Caco-2 (cell line): ENCODE measurements at regions not wholly inside any gene's neighbourhood (a gene's known extent, or its start where the extent isn't known, plus 50 kb on each side); places are given as distances from the start of the nearest gene placed in this dataset.

Source experiments
- BruUV-seq: library from RNA; stranded (reverse); fragments of 400-500 nt; replicated peaks from 2 replicates; lab custom pipeline; 2021; lab: Mats Ljungman, UMichigan
- CTCF ChIA-PET: fragments of 300-600 bp; sonication (Branson Sonifier 250); formaldehyde crosslinking; loops from one replicate; lab custom pipeline; 2022; ENCODE audit warnings: antibody characterized with exemption; lab: Charles Lee
- POLR2A ChIA-PET: fragments of 300-600 bp; sonication (Branson Sonifier 250); formaldehyde crosslinking; loops from one replicate; lab custom pipeline; 2022; ENCODE audit warnings: antibody characterized with exemption; lab: Charles Lee
- DNase-seq, 2 experiments: peaks; one replicate each; pipeline versions ENCODE4 v3.0.0 to v3.0.0-alpha.2; 2020 to 2022
- H3K27me3 ChIP-seq: replicated peaks from 2 replicates; pipeline ENCODE4 v1.6.0; 2011; ENCODE audit warnings: low read length; ENCODE audit not compliant: control insufficient read depth, insufficient read depth
- H3K36me3 ChIP-seq: 2 replicates; pipeline ENCODE4 v1.5.1; 2011; ENCODE audit warnings: low read length; ENCODE audit not compliant: control insufficient read depth, insufficient read depth
- H3K4me1 ChIP-seq: fragments of 250-450 bp; sonication (Bioruptor Pico); 2 replicates; pipeline ENCODE4 v1.5.1; 2020; ENCODE audit warnings: mild to moderate bottlenecking
- H3K4me3 ChIP-seq: 2 replicates; pipeline ENCODE4 v1.5.1; 2011; ENCODE audit warnings: low read depth, mild to moderate bottlenecking, control low read depth, low read length
- H3K9me3 ChIP-seq: fragments of 250-450 bp; sonication (Bioruptor Pico); 2 replicates; pipeline ENCODE4 v1.5.1; 2020; ENCODE audit warnings: mild to moderate bottlenecking, moderate library complexity
- H3K27ac Mint-ChIP-seq: one replicate; pipeline ENCODE4 v1.8.0; 2022; ENCODE audit warnings: mixed read lengths; ENCODE audit not compliant: unreplicated experiment
- H3K27me3 Mint-ChIP-seq: one replicate; pipeline ENCODE4 v1.8.0; 2022; ENCODE audit warnings: mixed read lengths; ENCODE audit not compliant: insufficient read depth, unreplicated experiment
- H3K36me3 Mint-ChIP-seq: one replicate; pipeline ENCODE4 v1.8.0; 2022; ENCODE audit warnings: mild to moderate bottlenecking, mixed read lengths; ENCODE audit not compliant: insufficient read depth, unreplicated experiment
- H3K4me1 Mint-ChIP-seq: one replicate; pipeline ENCODE4 v1.8.0; 2022; ENCODE audit warnings: low read depth, mixed read lengths; ENCODE audit not compliant: unreplicated experiment
- H3K4me3 Mint-ChIP-seq: one replicate; pipeline ENCODE4 v1.8.0; 2022; ENCODE audit warnings: mild to moderate bottlenecking, moderate library complexity, mixed read lengths; ENCODE audit not compliant: unreplicated experiment
- H3K9me3 Mint-ChIP-seq: one replicate; pipeline ENCODE4 v1.8.0; 2022; ENCODE audit warnings: mixed read lengths; ENCODE audit not compliant: unreplicated experiment
- intact Hi-C: fragments of 100-400 bp; cut with micrococcal nuclease; formaldehyde crosslinking; loops from one replicate; pipeline ENCODE4 v1.10.0; 2022; ENCODE audit not compliant: unreplicated experiment
- TF ChIP-seq, protein P1 (sequence below), 2 experiments: fragments of 200-600 bp in 1 of 2; IDR thresholded peaks; 1 replicate in 1 of 2; 2 replicates in 1 of 2; pipeline versions ENCODE4 v1.5.1 to v1.8.0; 2011 to 2022; ENCODE audit warnings: antibody characterized with exemption in 1 of 2, control low read depth in 1 of 2, inconsistent platforms in 1 of 2, low read depth in 1 of 2, low read length in 1 of 2, mild to moderate bottlenecking in 1 of 2, moderate library complexity in 1 of 2; ENCODE audit not compliant: insufficient read depth in 1 of 2, severe bottlenecking in 1 of 2, unreplicated experiment in 1 of 2

DNA sequence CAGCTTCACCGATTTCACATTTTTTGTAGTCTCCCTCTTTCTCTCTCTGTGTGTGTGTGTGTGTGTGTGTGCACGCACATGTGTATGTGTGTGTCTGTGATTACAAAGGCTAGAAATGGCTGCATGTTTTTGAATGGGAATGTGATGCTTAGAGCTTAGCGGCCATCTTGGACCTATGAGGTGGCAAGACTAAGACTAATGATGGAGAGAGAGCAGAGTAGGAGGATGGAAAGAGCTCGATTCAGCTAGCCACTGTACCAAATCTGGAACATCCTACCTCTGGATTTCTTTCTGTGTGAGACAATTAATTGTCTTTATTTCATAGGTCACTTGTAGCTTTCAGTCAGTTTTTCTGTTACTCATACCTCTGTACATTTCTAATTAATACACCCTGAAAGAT, 205.1 kb downstream of the PCSK1 start:
- Histone ChIP-seq H3K9me3 (peaks cover 15% of the 10 kb centered on the region; the same call in 1 of the 2 replicates), H3K4me1 (peaks cover 9% of the 10 kb centered on the region; the same call in 1 of the 2 replicates), H3K4me3 (no peak overlapping the region), H3K27me3 (no peaks in the 10 kb centered on the region), H3K36me3 (no peaks in the 10 kb centered on the region)
- ChIA-PET POLR2A (no interaction called here), CTCF (no interaction called here)
- H3K4me3 Mint-ChIP-seq, result no peak overlapping the region
- DNase-seq, result no peak
- H3K9me3 Mint-ChIP-seq, result peaks cover 20% of the 10 kb centered on the region
- no peaks in the 10 kb centered on the region for H3K36me3 Mint-ChIP-seq
- peaks cover 13% of the 10 kb centered on the region for H3K4me1 Mint-ChIP-seq
- no peak overlapping the region for H3K27ac Mint-ChIP-seq
- intact Hi-C loops, result no loop called here
- no TSS peak for BruUV-seq
- H3K27me3 Mint-ChIP-seq, result no peaks in the 10 kb centered on the region
- TF ChIP-seq, protein P1, sequence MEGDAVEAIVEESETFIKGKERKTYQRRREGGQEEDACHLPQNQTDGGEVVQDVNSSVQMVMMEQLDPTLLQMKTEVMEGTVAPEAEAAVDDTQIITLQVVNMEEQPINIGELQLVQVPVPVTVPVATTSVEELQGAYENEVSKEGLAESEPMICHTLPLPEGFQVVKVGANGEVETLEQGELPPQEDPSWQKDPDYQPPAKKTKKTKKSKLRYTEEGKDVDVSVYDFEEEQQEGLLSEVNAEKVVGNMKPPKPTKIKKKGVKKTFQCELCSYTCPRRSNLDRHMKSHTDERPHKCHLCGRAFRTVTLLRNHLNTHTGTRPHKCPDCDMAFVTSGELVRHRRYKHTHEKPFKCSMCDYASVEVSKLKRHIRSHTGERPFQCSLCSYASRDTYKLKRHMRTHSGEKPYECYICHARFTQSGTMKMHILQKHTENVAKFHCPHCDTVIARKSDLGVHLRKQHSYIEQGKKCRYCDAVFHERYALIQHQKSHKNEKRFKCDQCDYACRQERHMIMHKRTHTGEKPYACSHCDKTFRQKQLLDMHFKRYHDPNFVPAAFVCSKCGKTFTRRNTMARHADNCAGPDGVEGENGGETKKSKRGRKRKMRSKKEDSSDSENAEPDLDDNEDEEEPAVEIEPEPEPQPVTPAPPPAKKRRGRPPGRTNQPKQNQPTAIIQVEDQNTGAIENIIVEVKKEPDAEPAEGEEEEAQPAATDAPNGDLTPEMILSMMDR (IDR thresholded peaks at IDR 0.05; ENCODE audit: insufficient read depth in 1 of 2, low read depth in 1 of 2, low read length in 1 of 2, severe bottlenecking in 1 of 2, unreplicated experiment in 1 of 2), result no peak

DNA sequence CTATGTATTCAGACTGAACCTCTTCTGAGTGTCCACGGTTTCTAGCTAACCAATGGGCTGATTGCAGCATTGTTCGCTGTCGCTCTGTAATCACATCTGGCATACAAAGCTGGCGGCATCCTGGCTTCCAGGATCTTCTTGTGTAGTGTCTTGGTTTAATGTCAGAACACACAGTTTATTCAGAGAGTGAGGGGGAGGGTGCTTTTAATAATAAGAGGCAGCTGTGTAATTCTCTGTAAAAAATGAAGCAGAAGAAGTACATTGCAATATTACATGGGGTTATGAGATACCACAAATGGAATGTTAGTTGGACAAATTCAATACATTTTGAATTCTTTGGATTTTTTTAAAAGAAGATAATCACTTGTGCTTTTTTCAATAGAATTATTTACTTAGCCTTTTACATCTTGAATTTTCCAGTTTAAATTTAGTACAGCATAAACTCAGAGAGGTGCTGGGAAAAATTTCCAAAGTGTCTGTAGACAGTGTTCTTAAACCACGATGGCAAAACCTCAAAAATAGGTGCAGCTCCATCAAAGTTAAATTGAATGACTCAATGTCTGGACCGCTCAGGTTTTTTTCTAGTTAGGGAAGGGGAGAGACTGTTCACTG, 206.0 kb downstream of the PCSK1 start:
- Histone ChIP-seq H3K4me1 (peaks cover 9% of the 10 kb centered on the region; the same call in 1 of the 2 replicates), H3K4me3 (no peak overlapping the region), H3K27me3 (no peaks in the 10 kb centered on the region), H3K36me3 (no peaks in the 10 kb centered on the region), H3K9me3 (peaks cover 6% of the 10 kb centered on the region; the same call in 1 of the 2 replicates)
- no peak for DNase-seq
- intact Hi-C loops, result no loop called here
- H3K27ac Mint-ChIP-seq, result peak overlapping the region; percentile 30
- no peaks in the 10 kb centered on the region for H3K27me3 Mint-ChIP-seq
- TF ChIP-seq, protein P1 (IDR thresholded peaks at IDR 0.05; ENCODE audit: insufficient read depth in 1 of 2, low read depth in 1 of 2, low read length in 1 of 2, severe bottlenecking in 1 of 2, unreplicated experiment in 1 of 2), result no peak
- H3K36me3 Mint-ChIP-seq, result no peaks in the 10 kb centered on the region
- BruUV-seq, result no TSS peak
- H3K4me1 Mint-ChIP-seq, result peaks cover 13% of the 10 kb centered on the region
- POLR2A ChIA-PET, result no interaction called here
- CTCF ChIA-PET, result no interaction called here
- no peak overlapping the region for H3K4me3 Mint-ChIP-seq
- H3K9me3 Mint-ChIP-seq, result peaks cover 20% of the 10 kb centered on the region

DNA sequence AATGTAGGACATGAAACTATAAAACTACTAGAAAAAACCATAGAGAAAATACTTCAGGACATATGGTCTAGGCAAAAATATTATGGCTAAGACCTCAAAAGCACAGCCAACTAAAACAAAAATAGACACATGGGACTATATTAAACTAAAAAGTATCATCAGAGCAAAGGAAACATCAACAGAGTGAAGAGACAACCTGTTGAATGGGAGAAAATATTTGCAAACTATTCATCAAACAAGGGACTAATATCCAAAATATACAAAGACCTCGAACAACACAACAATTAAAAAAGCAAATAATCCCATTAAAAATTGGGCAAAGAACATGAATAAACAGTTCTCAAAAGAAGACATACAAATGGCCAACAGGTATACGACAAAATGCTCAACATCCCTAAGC, 210.9 kb downstream of the PCSK1 start:
- Histone ChIP-seq H3K36me3 (no peaks in the 10 kb centered on the region), H3K4me1 (0 out of 2 replicates have a peak, but pooled peaks cover 5% of the 10 kb centered on the region), H3K27me3 (no peaks in the 10 kb centered on the region), H3K9me3 (no peaks in the 10 kb centered on the region), H3K4me3 (no peak overlapping the region)
- no peak overlapping the region for H3K27ac Mint-ChIP-seq
- DNase-seq, result no peak
- ChIA-PET POLR2A (no interaction called here), CTCF (no interaction called here)
- TF ChIP-seq, protein P1 (IDR thresholded peaks at IDR 0.05; ENCODE audit: insufficient read depth in 1 of 2, low read depth in 1 of 2, low read length in 1 of 2, severe bottlenecking in 1 of 2, unreplicated experiment in 1 of 2), result no peak
- no peaks in the 10 kb centered on the region for H3K36me3 Mint-ChIP-seq
- H3K9me3 Mint-ChIP-seq, result no peaks in the 10 kb centered on the region
- no peaks in the 10 kb centered on the region for H3K27me3 Mint-ChIP-seq
- no peak overlapping the region for H3K4me3 Mint-ChIP-seq
- no TSS peak for BruUV-seq
- H3K4me1 Mint-ChIP-seq, result peaks cover 7% of the 10 kb centered on the region
- intact Hi-C loops, result no loop called here
